Fibroblast of lung (primary cell): ENCODE measurements at regions not wholly inside any gene's neighbourhood (a gene's known extent, or its start where the extent isn't known, plus 50 kb on each side); places are given as distances from the start of the nearest gene placed in this dataset.

Source experiments
- EZH2 ChIP-seq: IDR thresholded peaks from 2 replicates; pipeline ENCODE4 v1.5.1; 2012; ENCODE audit warnings: low read length, control low read depth, mild to moderate bottlenecking; ENCODE audit errors: missing control alignments
- TF ChIP-seq, protein P1 (sequence below), 2 donors: IDR thresholded peaks in 1 of 2; conservative IDR thresholded peaks in 1 of 2; 1 replicate in 1 of 2; 2 replicates in 1 of 2; pipeline ENCODE4 v1.5.1; 2011 to 2012; ENCODE audit warnings: low read length in 2 of 2, control low read depth in 1 of 2, inconsistent platforms in 1 of 2, low read depth in 1 of 2, mild to moderate bottlenecking in 1 of 2

DNA sequence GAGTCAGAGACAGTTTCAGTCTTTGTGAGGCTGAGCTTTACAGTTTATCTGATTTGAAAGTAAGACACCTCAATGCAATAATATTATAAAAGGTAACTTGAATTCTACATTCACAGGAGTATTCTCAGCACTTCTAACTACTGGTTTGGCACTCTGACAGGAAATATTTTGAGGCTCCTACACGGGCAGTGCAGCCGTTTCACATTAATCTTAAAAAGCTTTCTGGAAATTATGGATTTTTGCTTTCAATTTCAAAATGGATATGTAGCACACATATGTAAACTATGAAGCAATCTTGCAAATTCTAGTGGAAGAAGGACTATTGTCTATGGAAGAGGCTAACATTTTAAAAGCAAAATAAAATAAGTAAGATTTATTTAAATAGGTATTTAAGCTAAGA lies 262.9 kb upstream of the SNX7 start:
- TF ChIP-seq, protein P1, sequence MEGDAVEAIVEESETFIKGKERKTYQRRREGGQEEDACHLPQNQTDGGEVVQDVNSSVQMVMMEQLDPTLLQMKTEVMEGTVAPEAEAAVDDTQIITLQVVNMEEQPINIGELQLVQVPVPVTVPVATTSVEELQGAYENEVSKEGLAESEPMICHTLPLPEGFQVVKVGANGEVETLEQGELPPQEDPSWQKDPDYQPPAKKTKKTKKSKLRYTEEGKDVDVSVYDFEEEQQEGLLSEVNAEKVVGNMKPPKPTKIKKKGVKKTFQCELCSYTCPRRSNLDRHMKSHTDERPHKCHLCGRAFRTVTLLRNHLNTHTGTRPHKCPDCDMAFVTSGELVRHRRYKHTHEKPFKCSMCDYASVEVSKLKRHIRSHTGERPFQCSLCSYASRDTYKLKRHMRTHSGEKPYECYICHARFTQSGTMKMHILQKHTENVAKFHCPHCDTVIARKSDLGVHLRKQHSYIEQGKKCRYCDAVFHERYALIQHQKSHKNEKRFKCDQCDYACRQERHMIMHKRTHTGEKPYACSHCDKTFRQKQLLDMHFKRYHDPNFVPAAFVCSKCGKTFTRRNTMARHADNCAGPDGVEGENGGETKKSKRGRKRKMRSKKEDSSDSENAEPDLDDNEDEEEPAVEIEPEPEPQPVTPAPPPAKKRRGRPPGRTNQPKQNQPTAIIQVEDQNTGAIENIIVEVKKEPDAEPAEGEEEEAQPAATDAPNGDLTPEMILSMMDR (conservative IDR thresholded peaks at IDR 0.05 in 1 of 2, IDR thresholded peaks at IDR 0.05 in 1 of 2; ENCODE audit: low read depth in 1 of 2, low read length in 2 of 2): no peak
- TF ChIP-seq EZH2: no peak
